DOHH2 (cell line): ENCODE measurements at regions not wholly inside any gene's neighbourhood (a gene's known extent, or its start where the extent isn't known, plus 50 kb on each side); places are given as distances from the start of the nearest gene placed in this dataset.

ENCODE experiments used
- EZH2phosphoT487 ChIP-seq: fragments of 200-600 bp; sonication (generic); IDR thresholded peaks from 2 replicates; pipeline ENCODE4 v1.6.1; 2017; ENCODE audit warnings: borderline replicate concordance, mild to moderate bottlenecking, antibody characterized with exemption, low read length, moderate library complexity, mixed read lengths
- TF ChIP-seq, protein P1 (sequence below): fragments of 200-600 bp; sonication (generic); IDR thresholded peaks from one replicate; pipeline ENCODE4 v1.5.1; 2014; ENCODE audit warnings: antibody characterized with exemption, mild to moderate bottlenecking, low read depth, low read length; ENCODE audit not compliant: poor library complexity, severe bottlenecking

DNA sequence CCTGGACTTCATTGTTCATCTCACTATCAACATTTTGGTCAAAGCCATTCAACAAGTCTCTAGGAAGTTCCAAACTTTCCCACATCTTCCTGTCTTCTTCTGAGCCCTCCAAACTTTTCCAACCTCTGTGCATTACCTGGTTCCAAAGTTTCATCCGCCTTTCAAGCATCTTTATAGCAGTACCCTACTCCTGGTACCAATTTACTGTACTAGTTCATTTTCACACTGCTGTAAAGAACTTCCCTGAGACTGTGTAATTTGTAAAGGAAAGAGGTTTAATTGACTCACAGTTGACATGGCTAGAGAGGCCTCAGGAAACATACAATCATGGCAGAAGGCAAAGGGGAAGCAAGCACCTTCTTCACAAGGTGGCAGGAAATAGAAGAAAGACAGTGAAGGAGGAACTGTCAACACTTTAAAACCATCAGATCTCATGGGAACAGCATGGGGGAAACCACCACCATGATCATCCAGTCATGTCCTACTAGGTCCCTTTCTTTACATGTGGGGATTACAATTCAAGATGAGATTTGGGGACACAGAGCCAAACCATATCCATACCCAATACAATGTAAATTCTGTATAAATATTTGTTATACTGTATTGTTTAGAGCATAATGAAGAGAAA lies 109.7 kb downstream of the C12orf75 start:
- TF ChIP-seq, protein P1, sequence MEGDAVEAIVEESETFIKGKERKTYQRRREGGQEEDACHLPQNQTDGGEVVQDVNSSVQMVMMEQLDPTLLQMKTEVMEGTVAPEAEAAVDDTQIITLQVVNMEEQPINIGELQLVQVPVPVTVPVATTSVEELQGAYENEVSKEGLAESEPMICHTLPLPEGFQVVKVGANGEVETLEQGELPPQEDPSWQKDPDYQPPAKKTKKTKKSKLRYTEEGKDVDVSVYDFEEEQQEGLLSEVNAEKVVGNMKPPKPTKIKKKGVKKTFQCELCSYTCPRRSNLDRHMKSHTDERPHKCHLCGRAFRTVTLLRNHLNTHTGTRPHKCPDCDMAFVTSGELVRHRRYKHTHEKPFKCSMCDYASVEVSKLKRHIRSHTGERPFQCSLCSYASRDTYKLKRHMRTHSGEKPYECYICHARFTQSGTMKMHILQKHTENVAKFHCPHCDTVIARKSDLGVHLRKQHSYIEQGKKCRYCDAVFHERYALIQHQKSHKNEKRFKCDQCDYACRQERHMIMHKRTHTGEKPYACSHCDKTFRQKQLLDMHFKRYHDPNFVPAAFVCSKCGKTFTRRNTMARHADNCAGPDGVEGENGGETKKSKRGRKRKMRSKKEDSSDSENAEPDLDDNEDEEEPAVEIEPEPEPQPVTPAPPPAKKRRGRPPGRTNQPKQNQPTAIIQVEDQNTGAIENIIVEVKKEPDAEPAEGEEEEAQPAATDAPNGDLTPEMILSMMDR: no peak
- TF ChIP-seq EZH2phosphoT487: no peak
